Cardiac fibroblast (primary cell): ENCODE measurements at regions not wholly inside any gene's neighbourhood (a gene's known extent, or its start where the extent isn't known, plus 50 kb on each side); places are given as distances from the start of the nearest gene placed in this dataset.
"Not testable (repeated sequence)": the region's sequence is repeated elsewhere in the genome, so short reads cannot be mapped to it uniquely, and the experiment has no call there.

Source experiments
- DNase-seq, 2 donors: peaks; one replicate each; pipeline versions ENCODE4 v3.0.0 to v3.0.0-alpha.2; 2010; ENCODE audit warnings: low read depth in 2 of 2
- H3K4me3 ChIP-seq, 2 donors: replicated peaks in 1 of 2; 1 replicate in 1 of 2; 2 replicates in 1 of 2; pipeline ENCODE4 v1.5.1; 2011; ENCODE audit warnings: low read depth in 2 of 2, low read length in 2 of 2, mild to moderate bottlenecking in 2 of 2, moderate library complexity in 1 of 2
- TF ChIP-seq, protein P1 (sequence below): IDR thresholded peaks from one replicate; pipeline ENCODE4 v1.5.1; 2011; ENCODE audit warnings: low read depth, mild to moderate bottlenecking, low read length, inconsistent platforms

DNA sequence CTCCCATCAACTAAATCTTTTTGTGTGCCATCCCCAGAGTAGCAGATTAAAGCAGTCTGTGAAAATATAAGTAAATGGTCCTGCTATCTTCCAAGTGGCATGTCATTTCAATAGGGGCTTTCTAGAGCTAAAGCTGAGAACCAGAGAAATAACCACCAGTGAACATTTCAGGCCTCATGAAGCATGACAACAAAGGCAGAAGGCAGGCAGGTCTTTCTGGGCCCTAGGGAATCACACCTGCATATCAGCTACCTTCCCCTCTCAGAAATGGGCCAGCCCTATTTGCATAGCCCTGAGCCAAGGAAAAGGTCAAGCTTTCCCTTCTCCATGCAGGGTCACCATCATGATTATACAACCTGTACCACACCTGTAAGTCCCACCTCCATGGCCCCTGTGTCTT is 205.3 kb downstream of the DEPDC1B start:
- H3K4me3 ChIP-seq = no peak overlapping the region
- TF ChIP-seq, protein P1, sequence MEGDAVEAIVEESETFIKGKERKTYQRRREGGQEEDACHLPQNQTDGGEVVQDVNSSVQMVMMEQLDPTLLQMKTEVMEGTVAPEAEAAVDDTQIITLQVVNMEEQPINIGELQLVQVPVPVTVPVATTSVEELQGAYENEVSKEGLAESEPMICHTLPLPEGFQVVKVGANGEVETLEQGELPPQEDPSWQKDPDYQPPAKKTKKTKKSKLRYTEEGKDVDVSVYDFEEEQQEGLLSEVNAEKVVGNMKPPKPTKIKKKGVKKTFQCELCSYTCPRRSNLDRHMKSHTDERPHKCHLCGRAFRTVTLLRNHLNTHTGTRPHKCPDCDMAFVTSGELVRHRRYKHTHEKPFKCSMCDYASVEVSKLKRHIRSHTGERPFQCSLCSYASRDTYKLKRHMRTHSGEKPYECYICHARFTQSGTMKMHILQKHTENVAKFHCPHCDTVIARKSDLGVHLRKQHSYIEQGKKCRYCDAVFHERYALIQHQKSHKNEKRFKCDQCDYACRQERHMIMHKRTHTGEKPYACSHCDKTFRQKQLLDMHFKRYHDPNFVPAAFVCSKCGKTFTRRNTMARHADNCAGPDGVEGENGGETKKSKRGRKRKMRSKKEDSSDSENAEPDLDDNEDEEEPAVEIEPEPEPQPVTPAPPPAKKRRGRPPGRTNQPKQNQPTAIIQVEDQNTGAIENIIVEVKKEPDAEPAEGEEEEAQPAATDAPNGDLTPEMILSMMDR = no peak
- no peak for DNase-seq

DNA sequence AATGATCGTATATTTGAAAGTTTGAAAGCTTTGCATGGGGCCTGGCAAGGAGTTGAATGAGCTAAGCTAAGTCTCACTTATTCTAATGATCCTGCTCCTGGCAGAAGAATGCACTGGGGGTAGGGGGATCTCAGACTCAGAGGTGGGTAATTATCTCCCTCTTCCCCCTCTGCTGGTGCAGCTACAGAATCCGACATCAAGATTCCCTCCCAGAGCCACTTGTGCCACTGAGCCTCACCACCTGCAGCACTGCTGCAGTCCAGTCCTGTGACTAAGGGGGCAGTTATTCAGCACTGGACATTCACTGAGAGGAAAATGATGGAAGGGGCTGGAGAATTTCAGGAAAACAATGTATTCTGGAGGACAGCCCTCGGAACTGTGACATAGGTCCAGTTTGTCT is 205.8 kb downstream of the DEPDC1B start:
- H3K4me3 ChIP-seq = no peak overlapping the region
- no peak for DNase-seq
- TF ChIP-seq, protein P1 = no peak

GRCh38 chr5:60493372-60493771 is 206.6 kb downstream of the DEPDC1B start:
- DNase-seq = no peak
- TF ChIP-seq, protein P1 = no peak
- no peak overlapping the region for H3K4me3 ChIP-seq

- peak in 1 of 2 donors; percentile 18 for DNase-seq
- TF ChIP-seq, protein P1 = no peak
- H3K4me3 ChIP-seq = no peak overlapping the region
Measured at GRCh38 chr5:60492958-60493357, 207.0 kb downstream of the DEPDC1B start.

- not testable (repeated sequence) for H3K4me3 ChIP-seq, DNase-seq
Measured at GRCh38 chr5:60492358-60492757, 207.6 kb downstream of the DEPDC1B start.

GRCh38 chr5:60490597-60491166 is 209.3 kb downstream of the DEPDC1B start:
- TF ChIP-seq, protein P1 = no peak
- H3K4me3 ChIP-seq = no peak overlapping the region
- DNase-seq = no peak

DNA sequence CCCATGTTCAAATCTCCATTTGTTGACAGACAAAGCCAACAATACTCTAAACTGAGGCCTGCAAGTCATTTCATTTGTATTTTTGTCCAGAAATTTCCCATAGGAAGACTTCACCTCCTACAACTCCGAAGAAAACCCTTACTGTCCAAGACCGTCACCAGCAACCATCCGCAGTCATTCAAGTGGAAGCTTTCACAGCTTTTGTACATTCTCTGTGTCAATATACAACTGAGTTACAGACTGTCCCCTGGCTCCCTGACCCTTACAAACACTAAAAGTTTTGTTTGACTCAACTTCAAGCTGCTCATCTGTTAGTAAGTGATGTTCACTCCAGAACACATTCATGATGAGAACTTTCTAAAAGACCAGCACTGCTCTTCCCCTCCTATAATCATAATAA is 210.1 kb downstream of the DEPDC1B start:
- no peak overlapping the region for H3K4me3 ChIP-seq
- no peak for DNase-seq
- TF ChIP-seq, protein P1 = no peak
